Ishikawa (cell line): ENCODE measurements at regions not wholly inside any gene's neighbourhood (a gene's known extent, or its start where the extent isn't known, plus 50 kb on each side); places are given as distances from the start of the nearest gene placed in this dataset.

Experiments used
- CREB1 ChIP-seq: IDR thresholded peaks from 2 replicates; pipeline ENCODE4 v1.6.1; 2012; ENCODE audit warnings: low read depth
- EGR1 ChIP-seq: IDR thresholded peaks from 2 replicates; pipeline ENCODE4 v1.6.1; 2012
- EP300 ChIP-seq: IDR thresholded peaks from 2 replicates; pipeline ENCODE4 v1.6.1; 2012; ENCODE audit warnings: borderline replicate concordance
- FOXM1 ChIP-seq: IDR thresholded peaks from 2 replicates; pipeline ENCODE4 v1.6.1; 2012; ENCODE audit warnings: low read depth, borderline replicate concordance
- NFIC ChIP-seq: IDR thresholded peaks from 2 replicates; pipeline ENCODE4 v1.6.1; 2012
- RAD21 ChIP-seq: IDR thresholded peaks from 2 replicates; pipeline ENCODE4 v1.6.1; 2012; ENCODE audit warnings: low read depth
- TAF1 ChIP-seq: IDR thresholded peaks from 2 replicates; pipeline ENCODE4 v1.6.1; 2012; ENCODE audit warnings: low read depth, mild to moderate bottlenecking
- TEAD4 ChIP-seq: IDR thresholded peaks from 2 replicates; pipeline ENCODE4 v1.6.1; 2012
- YY1 ChIP-seq: IDR thresholded peaks from 2 replicates; pipeline ENCODE4 v1.6.1; 2012; ENCODE audit warnings: low read depth
- ZBTB7A ChIP-seq: IDR thresholded peaks from 2 replicates; pipeline ENCODE4 v1.6.1; 2012; ENCODE audit warnings: low read depth
- TF ChIP-seq, protein P1 (sequence below): IDR thresholded peaks from 2 replicates; pipeline ENCODE4 v1.6.1; 2012; ENCODE audit warnings: low read depth, mild to moderate bottlenecking
- TF ChIP-seq, protein P2 (sequence below): IDR thresholded peaks from 2 replicates; pipeline ENCODE4 v1.6.1; 2012

DNA sequence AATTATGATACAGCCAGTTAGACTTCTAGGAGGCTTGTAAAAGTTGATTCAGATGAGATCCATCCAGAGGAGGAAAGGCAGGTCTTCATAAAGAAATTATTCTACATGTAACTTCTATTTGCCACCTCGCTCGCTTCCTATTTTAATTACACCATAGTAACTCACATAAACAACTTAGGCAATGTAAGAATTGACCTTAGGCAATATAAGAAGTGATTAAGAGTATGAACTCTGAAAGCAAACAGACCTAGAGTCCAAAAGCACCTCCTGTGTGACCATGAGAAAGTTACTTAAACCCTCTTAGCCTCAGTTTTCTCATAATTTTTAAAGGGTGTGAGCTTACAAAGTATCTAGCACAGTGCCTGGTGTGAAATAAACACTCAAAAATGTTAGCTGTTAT is 192.7 kb upstream of the NFIA start:
- no peak for TF ChIP-seq EP300
- TF ChIP-seq, protein P1, sequence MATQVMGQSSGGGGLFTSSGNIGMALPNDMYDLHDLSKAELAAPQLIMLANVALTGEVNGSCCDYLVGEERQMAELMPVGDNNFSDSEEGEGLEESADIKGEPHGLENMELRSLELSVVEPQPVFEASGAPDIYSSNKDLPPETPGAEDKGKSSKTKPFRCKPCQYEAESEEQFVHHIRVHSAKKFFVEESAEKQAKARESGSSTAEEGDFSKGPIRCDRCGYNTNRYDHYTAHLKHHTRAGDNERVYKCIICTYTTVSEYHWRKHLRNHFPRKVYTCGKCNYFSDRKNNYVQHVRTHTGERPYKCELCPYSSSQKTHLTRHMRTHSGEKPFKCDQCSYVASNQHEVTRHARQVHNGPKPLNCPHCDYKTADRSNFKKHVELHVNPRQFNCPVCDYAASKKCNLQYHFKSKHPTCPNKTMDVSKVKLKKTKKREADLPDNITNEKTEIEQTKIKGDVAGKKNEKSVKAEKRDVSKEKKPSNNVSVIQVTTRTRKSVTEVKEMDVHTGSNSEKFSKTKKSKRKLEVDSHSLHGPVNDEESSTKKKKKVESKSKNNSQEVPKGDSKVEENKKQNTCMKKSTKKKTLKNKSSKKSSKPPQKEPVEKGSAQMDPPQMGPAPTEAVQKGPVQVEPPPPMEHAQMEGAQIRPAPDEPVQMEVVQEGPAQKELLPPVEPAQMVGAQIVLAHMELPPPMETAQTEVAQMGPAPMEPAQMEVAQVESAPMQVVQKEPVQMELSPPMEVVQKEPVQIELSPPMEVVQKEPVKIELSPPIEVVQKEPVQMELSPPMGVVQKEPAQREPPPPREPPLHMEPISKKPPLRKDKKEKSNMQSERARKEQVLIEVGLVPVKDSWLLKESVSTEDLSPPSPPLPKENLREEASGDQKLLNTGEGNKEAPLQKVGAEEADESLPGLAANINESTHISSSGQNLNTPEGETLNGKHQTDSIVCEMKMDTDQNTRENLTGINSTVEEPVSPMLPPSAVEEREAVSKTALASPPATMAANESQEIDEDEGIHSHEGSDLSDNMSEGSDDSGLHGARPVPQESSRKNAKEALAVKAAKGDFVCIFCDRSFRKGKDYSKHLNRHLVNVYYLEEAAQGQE: no peak
- no peak for TF ChIP-seq NFIC
- no peak for TF ChIP-seq TEAD4
- no peak for TF ChIP-seq CREB1
- TF ChIP-seq FOXM1: no peak
- no peak for TF ChIP-seq TAF1
- TF ChIP-seq ZBTB7A: no peak
- TF ChIP-seq RAD21: no peak
- TF ChIP-seq EGR1: no peak
- TF ChIP-seq YY1: no peak
- TF ChIP-seq, protein P2, sequence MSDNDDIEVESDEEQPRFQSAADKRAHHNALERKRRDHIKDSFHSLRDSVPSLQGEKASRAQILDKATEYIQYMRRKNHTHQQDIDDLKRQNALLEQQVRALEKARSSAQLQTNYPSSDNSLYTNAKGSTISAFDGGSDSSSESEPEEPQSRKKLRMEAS: no peak
